GM18499 (cell line): ENCODE measurements at regions not wholly inside any gene's neighbourhood (a gene's known extent, or its start where the extent isn't known, plus 50 kb on each side); places are given as distances from the start of the nearest gene placed in this dataset.

Source experiments
- ATAC-seq: cut with Tn5 transposase; IDR thresholded peaks from one replicate; pipeline ENCODE4 v1.9.1; 2021; ENCODE audit warnings: moderate number of reproducible peaks; ENCODE audit not compliant: insufficient read depth, unreplicated experiment

GRCh38 chr2:41879235-41879916 is 168.4 kb upstream of the PKDCC start:
- ATAC-seq: no peak

DNA sequence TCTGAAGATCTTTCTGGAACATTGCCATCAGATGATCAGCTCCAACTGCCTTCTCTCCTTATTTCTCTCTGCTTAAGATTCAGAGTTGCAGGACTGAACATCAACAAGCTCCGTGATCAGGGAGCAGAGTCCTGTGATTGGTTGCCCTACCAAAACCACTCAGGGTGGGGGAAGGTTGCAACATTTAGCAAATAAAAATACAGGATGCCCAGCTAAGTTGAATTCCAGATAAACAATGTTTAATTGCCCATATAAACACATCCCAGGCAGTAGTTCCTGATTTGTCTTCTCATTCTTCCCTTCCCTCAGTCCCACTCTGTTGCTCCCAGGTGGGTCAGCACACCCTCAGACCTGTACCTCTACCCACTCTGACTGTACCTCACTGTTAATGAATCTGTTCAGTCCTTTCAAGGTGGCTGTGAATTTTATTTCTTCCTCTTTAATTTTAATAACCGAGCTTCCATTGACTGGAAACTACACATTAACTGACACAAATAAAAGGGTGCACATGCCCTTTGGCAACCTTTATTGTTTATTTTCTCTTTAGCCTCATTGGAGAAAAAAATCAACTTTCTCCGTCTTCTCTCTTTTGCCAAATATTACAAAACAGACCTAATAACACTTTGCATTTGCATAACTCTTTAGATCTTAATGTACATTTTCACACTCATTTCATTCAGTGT is 167.1 kb upstream of the PKDCC start:
- no peak for ATAC-seq

- ATAC-seq: no peak
These were observed 166.6 kb upstream of the PKDCC start for GRCh38 chr2:41881249-41881648.

GRCh38 chr2:41884718-41885117 is 163.1 kb upstream of the PKDCC start:
- ATAC-seq: no peak

DNA sequence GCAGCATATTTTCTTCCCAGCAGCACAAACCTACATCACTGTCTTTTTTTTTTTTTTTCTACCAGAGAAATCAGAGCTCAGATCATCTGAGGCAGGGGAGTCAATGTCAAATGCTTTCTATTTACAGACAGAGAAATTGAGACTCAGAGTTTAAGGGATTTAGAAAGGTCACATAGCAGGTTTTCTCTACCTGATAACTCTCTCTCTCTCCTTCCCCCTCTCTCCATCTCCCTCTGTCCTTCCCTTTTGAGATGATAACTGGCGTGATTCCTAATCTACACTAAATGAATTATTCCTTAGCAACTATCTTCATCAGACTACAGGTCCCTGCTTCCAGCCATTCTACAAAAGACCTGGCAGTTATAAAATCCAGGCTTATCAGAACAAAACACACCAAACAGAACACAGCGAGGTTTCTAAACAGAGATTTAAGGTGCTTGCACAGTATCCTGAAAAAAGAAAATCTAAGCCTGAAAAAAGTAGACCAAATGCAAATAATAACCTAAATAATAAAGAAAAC is 161.6 kb upstream of the PKDCC start:
- ATAC-seq: no peak

DNA sequence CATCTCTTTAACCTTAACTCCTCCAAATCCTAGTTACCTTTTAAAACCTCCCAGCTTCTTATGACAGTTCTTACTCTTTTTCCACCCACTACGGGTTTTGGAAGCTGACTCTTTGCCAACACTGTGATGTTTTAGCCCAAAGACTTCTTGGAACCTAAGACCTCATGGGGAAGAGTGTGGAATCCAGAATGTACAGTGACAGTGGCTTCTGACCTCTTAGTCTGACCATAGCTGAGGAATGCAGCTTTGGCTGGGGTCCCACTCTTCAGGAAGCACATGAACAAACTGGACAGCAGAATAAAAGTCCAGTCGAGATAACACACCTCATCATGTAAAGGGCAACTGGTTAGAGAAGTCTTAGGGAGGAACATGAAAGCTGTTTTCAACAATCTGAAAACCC is 161.1 kb upstream of the PKDCC start:
- no peak for ATAC-seq

- no peak for ATAC-seq
These were observed 157.5 kb upstream of the PKDCC start for GRCh38 chr2:41890341-41890740.

GRCh38 chr2:41892476-41892875 is 155.3 kb upstream of the PKDCC start:
- no peak for ATAC-seq

GRCh38 chr2:41894563-41895333 is 153.1 kb upstream of the PKDCC start:
- ATAC-seq: no peak

DNA sequence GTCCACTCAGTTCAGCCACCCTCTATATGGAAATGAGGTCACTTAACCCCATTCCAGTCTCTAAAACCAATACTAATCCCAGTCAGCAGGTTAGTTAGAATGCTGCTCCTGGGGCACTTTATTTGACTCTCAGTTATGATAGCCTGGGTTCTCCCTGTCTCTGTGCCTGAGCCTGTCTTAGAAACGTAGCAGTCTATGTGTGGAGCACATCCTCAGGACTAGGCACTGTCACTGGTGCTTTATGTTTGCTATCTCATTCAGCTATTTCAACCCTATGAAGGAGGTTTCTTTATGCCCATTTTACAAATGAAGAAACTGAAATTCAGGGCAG is 152.5 kb upstream of the PKDCC start:
- no peak for ATAC-seq

DNA sequence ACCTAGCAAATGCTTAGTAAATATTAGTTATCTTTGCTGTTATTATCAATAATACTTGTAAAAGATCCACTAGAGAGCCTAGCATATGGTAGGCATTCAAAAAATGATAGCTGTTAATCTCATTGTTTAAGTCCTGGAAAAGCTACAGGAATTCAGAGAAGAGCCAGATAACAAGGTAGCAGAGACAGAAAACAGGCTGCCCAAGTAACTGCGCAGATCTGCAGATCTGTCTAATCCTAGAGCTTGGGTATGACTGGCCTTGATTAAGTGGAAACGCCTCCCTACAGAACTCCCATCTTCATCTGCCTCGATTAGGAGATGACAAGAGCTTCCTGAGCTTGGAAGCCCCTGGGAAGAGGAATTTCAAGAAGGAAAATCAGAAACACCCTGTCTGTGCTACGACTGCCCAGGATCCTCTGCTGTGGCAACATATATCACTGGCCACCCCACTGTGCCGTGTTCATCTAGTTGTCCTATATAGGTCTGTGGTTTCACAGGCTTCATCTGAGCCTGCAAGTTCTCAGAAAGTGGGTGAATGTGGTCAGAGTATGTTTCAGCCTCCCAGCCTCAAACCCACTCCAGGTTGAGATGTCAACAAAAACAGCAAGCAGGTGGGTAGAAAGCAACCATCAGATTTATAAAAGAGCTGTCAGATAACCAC is 151.5 kb upstream of the PKDCC start:
- peak; percentile 72 for ATAC-seq

GRCh38 chr2:41899189-41899588 is 148.6 kb upstream of the PKDCC start:
- no peak for ATAC-seq

DNA sequence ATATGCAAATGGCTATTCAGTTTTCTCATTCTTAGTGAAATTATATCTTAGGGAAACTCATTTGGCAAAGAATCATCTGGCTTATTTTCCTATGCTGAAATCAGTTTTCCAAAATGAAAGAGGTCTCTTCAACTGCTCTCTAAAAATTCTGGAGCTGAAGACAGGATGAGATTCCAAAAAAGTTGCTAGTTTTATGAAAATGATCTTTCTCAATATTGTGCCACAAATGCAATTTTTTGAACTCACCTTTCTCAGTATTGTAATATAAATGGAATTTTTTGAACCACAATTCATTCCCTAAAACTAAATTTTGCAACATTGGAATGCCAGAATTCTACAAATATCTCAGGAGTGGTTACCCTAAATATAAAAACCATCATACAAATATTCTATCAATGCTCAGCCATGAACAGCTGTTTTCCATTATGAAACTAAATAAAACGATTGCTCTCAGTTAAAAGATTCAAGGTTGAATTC is 147.7 kb upstream of the PKDCC start:
- ATAC-seq: no peak

DNA sequence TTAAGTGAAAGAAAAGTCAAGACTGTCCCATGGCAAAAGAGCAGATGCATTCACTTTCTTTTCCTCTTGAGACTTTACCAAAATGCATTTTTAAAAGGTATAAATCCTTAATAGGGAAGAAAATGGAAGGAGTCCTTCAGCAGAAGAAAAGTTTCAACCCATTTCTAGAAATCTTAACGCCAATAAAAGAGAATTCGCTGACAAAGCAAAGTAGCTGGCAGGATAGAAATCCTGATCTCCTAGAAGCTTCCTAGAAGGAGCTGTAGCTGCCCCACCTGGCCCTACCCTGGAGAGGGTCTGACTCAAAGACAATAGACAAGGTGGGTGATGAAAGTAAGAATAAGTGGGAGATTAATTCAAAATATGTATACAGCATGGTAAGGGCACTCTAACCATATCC is 144.9 kb upstream of the PKDCC start:
- no peak for ATAC-seq

DNA sequence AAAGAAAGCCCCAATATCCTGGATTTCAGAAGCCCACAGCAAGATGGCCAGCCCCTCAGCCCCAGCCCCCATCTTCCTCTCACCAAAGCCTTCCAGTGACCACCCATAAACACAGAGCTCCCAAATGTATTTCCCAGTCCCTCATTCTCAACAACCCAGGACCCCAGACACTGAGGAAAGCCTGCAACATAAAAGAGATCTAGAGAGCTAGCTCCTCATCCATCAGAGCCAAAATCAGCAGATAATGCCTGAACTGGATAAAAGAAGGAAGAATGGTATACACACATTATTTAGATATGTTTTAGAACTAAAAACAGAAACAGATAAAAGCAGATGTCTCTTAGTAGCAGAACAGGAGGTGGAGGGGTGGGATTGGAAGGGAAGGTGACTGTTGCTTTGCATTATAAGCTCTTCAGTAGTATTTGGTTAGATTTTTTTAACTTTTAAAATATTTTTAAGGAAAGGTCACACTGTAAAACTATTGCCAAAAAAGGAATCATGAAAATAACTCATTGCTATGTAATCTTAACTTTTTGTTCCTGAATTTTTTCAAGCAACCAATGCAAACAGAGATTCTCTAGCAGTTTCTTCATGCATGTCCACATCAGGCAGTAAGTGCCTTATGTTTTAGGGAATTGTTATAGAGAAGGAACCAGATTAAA is 144.2 kb upstream of the PKDCC start:
- no peak for ATAC-seq

DNA sequence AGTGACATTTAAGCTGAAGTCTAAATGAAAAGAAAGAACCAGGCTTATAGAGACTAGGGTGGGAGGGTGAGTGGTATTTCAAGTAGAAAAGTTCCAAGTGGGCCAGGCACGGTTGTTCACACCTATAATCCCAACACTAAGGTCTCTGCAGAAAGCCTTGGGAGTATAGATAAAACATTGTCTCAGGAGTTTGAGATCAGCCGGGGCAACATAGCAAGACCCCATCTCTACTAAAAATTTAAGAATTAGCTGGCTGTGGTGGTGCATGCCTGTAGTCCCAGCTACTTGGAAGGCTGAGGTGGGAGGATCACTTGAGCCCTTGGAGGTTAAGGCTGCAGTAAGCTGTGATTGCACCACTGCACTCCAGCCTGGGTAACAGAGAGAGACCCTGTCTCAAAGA is 143.4 kb upstream of the PKDCC start:
- no peak for ATAC-seq

- no peak for ATAC-seq
These were observed 142.1 kb upstream of the PKDCC start for GRCh38 chr2:41905597-41906337.

- no peak for ATAC-seq
These were observed 141.5 kb upstream of the PKDCC start for GRCh38 chr2:41906338-41906725.

DNA sequence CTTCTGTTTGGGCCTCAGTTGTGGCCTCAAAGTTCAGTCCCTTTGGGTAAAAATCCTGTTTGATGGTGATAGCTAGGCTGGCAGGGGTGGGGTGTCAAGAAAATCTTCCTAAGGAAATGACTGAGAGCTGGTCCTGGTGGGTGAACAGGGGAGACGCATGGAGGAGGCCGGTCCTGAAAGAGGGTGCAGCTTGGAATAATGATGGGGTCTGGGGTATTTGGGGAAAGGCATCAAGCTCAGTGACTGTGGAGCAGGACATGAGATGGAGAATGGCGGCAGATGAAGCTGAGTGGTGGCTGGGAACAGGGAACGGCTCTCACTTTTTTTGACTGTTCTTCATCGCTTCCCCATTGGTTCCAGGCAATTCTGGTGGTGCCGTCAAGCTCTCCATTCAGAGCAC is 140.7 kb upstream of the PKDCC start:
- no peak for ATAC-seq
